Right lobe of liver (tissue), 4 donors: ENCODE measurements at regions not wholly inside any gene's neighbourhood (a gene's known extent, or its start where the extent isn't known, plus 50 kb on each side); places are given as distances from the start of the nearest gene placed in this dataset.

ENCODE experiments used
- CTCF ChIP-seq, 4 donors: fragments of 200-600 bp in 3 of 4; fragments of 450-650 bp in 1 of 4; IDR thresholded peaks; one replicate each; pipeline versions ENCODE4 v1.5.1 to v1.8.0; 2016 to 2022; ENCODE audit warnings: antibody characterized with exemption in 4 of 4, mild to moderate bottlenecking in 2 of 4
- POLR2A ChIP-seq: fragments of 450-650 bp; IDR thresholded peaks from one replicate; pipeline ENCODE4 v1.6.1; 2017; ENCODE audit warnings: antibody characterized with exemption, mild to moderate bottlenecking
- donor health status: DM: no; HTN: no; CAD: no.
- donor health status: DM: no; HTN: no; CAD: no.
- donor health status: DM: no; HTN: yes; CAD: no.

GRCh38 chr7:138307633-138308032, 152.4 kb upstream of the TRIM24 start:
- TF ChIP-seq CTCF (IDR thresholded peaks at IDR 0.05) (no peak), POLR2A (no peak)
